GM19452 (cell line): ENCODE measurements at regions not wholly inside any gene's neighbourhood (a gene's known extent, or its start where the extent isn't known, plus 50 kb on each side); places are given as distances from the start of the nearest gene placed in this dataset.
"Not testable (repeated sequence)": the region's sequence is repeated elsewhere in the genome, so short reads cannot be mapped to it uniquely, and the experiment has no call there.

Source experiments
- ATAC-seq: cut with Tn5 transposase; IDR thresholded peaks from one replicate; pipeline ENCODE4 v1.9.1; 2021; ENCODE audit not compliant: unreplicated experiment

- no peak for ATAC-seq
Observed at GRCh38 chr2:382728-383022, 94.8 kb upstream of the ALKAL2 start.

DNA sequence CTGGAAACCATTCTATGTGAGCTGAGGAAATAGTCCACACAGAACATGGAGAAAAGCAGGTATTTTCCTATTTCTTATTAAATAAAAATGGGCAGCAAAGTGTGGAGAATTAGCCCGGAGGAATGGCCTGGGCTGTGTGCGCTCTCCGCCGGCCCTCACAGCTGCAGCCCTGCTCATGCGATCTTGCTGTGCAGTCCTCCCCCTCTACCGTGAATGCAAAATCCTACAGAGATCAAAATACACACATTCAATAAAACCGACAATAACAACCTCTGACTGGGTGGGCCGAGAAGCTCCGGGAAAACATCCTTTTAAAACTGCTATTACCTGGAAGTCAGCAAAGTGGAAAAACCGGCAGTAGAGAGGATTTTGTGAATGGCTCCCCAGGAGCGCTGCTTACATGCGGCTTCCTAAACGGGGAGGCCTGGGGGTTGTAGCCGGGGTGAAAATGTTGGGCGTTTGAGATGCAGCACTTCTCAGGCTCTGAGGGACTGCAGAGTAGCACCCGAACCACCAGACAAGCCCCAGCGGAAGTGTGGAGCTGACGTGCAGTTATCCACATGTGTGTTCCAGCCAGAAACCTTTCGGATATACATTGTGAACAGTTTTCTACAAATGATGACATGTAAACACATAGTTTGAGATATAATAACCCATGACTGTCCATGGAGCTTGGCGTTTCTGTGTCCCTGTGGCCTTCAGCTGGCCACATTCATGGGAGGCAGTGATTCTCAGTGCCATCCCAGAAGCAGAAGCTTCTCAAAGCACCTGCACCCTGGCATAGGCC, 94.2 kb upstream of the ALKAL2 start:
- ATAC-seq, result no peak

DNA sequence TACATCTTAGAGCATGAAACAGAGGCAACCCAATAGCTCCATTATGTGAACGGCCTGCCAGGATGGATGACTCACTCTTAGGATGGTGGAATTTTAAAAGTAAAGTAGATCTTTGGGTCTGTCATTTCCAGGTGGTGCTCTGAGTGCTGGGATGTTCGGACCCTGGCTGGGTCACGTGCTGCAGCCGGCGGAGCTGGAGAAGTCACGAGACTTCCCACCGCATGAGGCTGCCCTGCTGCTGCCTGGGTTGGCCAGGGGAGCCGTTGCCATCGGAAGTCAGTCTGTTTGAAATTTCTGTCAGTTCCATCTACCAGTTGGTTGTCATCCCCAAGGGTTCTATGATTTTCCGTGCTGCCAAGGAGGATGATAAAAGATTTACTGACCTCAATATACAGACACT, 93.3 kb upstream of the ALKAL2 start:
- no peak for ATAC-seq

GRCh38 chr2:380772-381171, 92.9 kb upstream of the ALKAL2 start:
- ATAC-seq, result no peak

DNA sequence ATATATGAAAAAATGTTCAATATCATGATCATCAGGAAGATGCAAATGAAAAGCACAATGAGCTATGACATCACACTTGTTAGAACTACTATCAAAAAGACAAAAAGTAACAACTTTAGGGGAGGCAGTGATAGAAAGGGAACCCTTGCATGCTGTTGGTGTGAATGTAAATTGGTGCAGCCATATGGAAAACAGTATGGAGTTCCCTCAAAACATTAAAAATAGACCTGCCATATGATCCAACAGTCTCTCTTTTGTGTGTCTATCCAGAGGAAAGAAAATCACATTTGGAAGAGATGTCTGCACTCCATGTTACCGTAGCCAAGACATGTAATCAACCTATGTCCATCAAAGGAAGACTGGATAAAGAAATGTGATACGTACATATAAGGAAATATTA, 92.3 kb upstream of the ALKAL2 start:
- no peak for ATAC-seq

DNA sequence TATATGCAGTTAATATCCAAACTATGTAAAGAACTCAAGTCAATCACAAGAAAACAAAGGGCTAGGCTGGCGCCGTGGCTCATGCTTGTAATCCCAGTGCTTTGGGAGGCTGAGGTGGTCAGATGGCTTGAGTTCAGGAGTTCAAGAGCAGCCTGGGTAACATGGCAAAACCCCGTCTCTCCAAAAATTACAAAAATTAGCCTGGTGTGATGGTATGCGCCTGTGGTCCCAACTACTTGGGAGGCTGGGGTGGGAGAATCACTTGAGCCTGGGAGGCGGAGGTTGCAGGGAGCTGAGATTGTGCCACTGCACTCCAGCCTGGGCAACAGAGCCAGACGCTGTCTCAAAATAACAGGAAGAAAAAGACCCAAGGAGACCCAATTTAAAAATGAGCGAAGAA, 91.9 kb upstream of the ALKAL2 start:
- no peak for ATAC-seq

DNA sequence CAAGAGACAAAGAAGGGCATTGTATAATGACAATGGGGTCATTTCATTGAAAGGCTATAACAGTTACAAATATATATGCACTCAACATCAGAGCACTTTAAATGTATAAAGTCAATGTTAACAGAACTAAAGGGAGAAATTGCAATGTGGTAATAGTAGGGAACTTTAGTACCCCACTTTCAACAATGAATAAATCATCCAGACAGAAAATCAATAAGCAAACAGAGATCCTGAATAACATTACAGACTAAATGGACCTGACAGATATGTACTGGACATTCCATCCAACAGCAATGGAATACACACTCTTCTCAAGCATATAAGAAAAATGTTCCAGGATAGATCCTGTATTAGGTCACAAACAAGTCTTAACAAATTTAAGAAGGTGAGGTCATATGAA, 90.5 kb upstream of the ALKAL2 start:
- no peak for ATAC-seq

DNA sequence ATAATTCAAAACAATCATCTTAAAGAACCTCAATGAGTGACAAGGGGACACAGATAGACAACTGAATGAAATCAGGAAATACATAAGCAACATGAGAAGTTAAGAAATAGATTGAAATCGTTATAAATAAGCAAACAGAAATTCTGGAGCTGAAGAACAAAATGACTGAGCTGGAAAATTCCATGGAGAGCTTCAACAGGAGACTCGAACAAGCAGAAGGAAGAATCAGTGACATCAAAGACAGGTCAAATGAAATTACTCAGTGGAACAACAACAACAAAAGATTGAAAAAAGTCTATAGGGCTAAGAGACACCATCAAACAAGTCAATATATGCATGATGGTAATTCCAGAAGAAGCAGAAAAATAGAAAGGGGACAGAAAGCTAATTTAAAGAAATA, 89.5 kb upstream of the ALKAL2 start:
- no peak for ATAC-seq

DNA sequence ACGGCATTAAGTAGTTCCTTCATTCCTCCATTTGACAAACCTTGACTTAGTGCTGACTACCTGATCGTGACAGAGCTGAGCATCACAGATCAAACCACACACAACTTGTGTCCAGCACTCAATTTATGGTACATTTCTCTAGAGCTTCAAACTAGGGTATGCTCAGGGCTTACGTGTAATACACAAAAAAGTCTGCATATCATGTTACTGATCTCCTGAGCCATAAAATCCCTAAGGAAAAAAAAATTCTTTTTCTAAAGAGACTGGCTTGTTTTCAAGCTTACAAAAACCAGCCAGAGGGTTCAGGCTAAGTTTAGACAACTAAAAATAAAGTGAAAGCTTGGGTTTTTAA, 88.0 kb upstream of the ALKAL2 start:
- no peak for ATAC-seq

- ATAC-seq, result no peak
Observed at GRCh38 chr2:375270-375955, 87.5 kb upstream of the ALKAL2 start.

DNA sequence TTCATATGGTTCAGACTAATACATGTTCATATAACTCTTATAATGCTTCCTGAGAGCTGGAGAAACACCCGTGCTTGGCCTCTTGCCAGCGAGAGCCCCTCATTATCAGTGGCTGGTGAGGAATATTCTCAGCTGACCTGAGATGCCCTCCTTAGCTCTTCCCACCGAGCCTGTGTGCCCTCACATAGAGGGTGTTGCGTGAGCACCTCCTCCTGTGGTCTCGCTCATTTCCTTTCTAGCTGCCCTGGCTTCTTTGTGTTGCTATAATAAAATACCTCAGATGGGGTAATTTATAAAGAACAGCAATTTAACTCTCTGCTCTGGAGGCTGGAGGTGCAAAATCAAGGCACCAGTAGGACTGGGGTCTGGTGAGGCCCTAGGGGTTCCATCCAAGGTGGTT, 80.5 kb upstream of the ALKAL2 start:
- no peak for ATAC-seq

DNA sequence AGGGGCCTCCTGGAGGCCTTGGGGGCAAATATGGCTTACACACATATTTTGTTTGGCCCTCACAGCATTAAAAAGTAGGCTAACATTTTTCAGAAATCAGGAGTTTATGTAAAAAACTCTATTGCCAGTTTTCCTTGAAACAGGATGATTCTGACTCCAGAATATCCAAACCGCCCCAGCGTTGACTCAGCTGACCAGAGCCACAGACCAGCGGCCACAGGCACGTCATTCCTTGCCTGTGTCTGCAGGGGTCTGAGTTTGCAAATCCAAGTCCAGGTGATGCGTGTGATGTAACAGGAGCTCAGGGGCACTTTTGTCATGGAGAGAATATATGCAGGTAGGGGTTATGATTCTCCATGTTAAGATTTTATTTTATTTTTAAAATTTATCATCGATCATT, 79.4 kb upstream of the ALKAL2 start:
- no peak for ATAC-seq

DNA sequence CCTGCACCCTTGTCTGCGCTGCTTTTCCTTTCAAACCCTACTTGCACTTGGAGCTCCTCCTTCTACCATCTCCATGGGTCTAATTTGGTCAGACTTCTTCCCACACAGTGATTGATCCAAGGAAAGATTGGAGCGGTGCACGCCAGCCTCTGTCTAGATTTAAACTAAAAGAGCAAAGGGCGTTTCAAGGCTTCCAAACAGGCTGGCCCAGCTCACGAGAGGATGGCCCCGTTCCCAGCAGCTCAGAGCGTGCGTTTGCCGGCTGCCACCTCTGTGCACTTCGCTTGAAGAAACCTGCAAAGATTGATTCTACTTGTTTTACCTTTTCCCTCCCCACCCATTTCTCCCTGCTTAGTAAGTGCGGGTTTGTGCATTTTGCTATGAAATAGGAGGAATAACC, 78.8 kb upstream of the ALKAL2 start:
- no peak for ATAC-seq

DNA sequence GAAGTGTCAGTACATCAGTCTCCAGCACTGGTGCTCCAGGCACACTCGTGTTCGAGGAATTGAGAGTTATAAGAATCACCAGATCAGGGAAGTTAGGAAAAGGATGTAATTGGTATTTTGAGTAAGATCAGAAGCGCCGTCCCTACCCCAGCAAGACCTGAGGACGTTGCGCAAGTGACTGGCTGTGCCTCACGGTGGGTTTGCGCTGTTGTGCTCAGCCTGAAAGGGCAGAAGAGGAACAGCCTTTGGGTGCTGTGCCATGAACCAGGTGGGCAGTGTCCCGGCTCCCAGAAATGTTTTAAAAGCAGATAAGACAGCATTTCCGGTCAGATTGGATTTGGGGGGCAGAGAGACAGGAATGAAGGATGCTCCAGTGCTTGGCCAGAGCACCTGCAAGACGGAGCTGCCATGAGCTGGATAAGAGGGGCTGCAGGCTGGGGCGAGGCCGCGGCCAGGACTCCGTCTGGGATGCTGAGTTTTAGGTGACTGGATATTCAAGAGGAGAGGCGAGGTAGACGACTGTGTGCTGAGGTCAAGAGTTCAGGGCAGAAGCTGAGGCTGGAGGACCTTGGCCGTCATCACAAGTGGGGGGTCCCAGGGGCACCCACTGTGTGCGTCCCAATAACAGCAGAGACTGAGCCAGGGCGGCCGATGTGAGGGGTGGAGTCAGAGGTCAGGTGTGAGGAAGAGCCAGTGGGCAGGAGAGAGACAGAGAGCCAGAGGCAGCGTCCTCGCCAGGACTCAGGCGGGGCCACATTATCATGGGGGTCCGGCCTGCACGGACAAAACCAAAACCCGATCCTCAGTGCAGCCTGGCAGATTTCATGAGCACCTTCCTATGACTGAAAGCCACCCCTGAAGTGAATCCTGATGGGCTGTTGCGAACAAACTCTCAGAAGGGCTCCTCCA, 77.7 kb upstream of the ALKAL2 start:
- no peak for ATAC-seq

DNA sequence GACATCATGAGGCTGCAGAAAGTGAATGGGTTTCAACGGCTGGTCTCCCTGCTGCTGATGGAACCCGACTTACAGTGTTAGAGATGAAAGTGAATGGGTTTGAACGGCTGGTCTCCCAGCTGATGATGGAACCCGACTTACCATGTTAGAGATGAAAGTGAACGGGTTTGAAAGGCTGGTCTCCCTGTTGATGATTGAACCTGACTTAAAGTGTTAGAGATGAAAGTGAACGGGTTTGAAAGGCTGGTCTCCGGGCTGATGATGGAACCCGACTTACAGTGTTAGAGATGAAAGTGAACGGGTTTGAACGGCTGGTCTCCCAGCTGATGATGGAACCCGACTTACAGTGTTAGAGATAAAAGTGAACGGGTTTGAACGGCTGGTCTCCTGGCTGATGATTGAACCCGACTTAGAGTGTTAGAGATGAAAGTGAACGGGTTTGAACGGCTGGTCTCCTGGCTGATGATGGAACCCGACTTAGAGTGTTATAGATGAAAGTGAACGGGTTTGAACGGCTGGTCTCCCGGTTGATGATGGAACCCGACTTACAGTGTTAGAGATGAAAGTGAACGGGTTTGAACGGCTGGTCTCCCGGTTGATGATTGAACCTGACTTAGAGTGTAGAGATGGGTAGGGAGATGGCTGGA, 76.1 kb upstream of the ALKAL2 start:
- no peak for ATAC-seq

DNA sequence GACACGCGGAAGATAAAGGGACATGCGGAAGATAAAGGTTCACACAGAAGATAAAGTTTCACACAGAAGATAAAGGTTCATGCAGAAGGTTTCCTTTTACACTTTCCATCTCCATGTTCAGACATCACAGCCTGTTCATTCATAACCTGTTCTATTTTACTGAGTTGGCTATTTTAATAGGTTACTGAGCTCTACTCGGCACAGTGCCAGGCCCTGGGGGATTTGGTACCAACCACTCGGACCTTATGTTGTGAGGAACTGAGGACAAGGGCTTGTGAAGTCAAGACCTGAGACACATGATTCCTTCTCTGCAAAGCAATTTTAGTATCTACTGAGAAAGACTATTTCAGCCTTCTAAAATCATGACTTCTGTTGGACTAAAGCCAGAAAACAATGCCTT, 75.0 kb upstream of the ALKAL2 start:
- no peak for ATAC-seq

GRCh38 chr2:360124-360523, 72.2 kb upstream of the ALKAL2 start:
- no peak for ATAC-seq

GRCh38 chr2:359047-359446, 71.2 kb upstream of the ALKAL2 start:
- ATAC-seq, result no peak

DNA sequence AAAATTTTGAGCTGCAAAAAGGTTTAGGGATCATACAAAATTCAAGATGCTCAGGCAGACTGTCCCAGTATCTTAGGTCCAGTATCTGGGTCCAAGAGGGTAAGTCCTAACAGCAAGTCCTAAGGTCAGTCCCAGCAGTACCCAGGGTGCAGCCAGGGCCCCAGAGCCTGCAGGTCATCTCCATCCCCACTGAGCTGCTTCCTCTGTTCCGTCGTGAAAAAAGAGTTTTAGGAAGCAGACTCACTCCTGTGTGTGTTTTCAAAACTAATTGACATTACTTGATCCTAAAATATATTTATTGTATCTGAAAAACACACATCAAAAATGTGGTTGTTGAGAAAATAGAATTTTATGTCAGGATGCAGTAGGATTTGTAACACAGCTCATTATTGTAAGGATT, 69.9 kb upstream of the ALKAL2 start:
- no peak for ATAC-seq

GRCh38 chr2:356304-356703, 68.4 kb upstream of the ALKAL2 start:
- ATAC-seq, result not testable (repeated sequence)

DNA sequence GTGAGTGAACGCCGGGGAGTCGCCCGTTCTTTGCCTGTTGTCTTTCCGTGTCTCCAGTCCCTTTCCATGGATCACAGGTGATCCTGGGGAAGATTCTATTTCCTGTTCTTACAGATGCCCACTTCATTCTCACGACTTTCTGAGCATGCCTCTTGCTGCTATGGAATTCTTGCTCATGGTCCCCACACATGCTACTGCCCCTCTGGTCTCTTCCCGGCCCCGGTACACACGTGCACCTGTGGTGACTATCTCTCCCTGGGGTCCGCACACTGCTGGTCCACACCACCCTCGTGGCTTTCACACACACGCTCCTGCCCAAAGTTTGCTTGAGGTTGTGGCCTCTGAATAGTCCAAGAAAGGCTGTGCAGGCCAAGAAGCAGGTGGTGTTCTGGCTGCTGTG, 67.9 kb upstream of the ALKAL2 start:
- ATAC-seq, result no peak

DNA sequence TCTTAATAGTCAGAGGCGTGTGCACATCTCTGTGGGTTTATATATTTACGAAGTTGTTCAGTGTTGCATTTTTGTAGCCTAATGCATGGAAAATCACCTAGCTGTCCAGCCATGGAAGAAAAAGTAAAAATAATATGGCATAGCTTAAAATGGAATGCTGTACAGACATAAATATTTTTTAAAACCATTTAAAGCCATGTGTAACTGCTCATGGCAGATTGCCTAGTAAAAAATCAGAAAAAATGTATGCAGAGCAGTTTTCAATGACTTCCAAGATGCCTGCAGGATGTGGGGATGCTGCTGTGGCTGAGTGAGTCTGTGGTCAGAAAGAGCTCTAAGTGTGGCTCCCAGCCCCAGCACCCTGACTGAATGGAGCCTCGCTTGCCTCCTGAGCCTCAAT, 64.8 kb upstream of the ALKAL2 start:
- ATAC-seq, result no peak
